HG02623 (cell line): ENCODE measurements at regions not wholly inside any gene's neighbourhood (a gene's known extent, or its start where the extent isn't known, plus 50 kb on each side); places are given as distances from the start of the nearest gene placed in this dataset.
A peak's percentile ranks its signal among the peaks of the same experiment; 100 is the strongest.
"Not testable (repeated sequence)": the region's sequence is repeated elsewhere in the genome, so short reads cannot be mapped to it uniquely, and the experiment has no call there.

Source experiments
- ATAC-seq: cut with Tn5 transposase; IDR thresholded peaks from one replicate; pipeline ENCODE4 v1.9.1; 2021; ENCODE audit warnings: moderate library complexity; ENCODE audit not compliant: unreplicated experiment

DNA sequence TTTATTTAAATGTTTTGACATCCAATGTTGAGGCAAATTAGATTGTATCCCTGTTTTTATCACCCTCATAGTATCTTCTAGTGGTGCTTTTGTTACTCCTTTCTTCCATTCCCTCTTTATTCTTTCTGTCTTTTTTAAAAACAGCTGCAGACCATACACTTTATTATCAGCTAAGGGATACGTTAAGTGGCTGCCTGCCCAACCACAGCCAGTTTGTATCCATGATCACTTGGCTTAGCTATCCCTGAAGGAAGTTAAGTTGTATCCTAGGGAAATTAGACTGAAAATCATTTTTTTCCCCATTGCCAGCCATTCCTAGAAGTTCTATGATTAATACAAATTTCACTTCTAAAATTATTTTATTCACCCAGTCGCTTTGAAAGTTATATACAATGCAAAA lies 1032.7 kb downstream of the NR2F1-AS1 start:
- no peak for ATAC-seq

GRCh38 chr5:92544596-92544995 lies 1036.4 kb downstream of the NR2F1-AS1 start:
- ATAC-seq, result no peak

DNA sequence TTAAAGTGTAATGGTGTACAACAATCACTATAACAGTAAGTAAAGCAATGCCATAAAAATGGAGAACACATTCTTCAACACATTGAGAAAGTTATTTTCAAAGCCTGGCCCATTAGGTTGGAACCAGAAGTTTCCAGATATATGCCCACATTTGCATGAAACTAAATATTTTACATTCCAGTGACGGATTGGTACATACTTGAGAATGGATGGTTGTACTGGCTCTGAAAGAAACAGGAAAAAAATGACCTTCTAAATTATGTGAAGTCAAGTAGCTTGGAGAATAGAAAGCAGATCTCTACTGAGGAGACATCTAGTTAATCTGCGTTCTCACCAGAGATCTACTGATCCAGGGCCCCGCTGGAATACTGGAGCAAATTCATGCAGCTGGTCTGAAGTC lies 1037.0 kb downstream of the NR2F1-AS1 start:
- no peak for ATAC-seq

DNA sequence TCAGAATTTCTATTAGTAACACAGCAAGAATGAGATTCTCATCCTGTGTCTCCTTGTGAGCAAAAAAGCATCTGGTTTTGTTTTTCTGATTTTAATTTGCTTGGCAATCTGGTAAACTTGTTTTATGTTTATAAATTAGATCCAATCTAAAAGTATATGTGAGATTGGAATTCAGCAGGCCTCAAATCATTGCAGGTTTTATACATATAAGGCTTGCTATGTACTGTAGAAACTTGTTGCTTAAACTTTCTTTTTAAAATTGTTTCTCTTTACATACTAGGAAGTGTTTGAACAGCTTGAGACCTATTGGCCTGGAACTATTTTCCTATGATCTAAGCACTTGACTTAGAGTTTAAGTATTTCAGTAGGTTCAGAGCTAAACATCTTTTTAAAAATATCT lies 1037.8 kb downstream of the NR2F1-AS1 start:
- no peak for ATAC-seq

GRCh38 chr5:92542017-92542416 lies 1039.0 kb downstream of the NR2F1-AS1 start:
- not testable (repeated sequence) for ATAC-seq

- no peak for ATAC-seq
Observed at GRCh38 chr5:92527311-92528078, 1053.5 kb downstream of the NR2F1-AS1 start.

- no peak for ATAC-seq
Observed at GRCh38 chr5:92525131-92525530, 1055.9 kb downstream of the NR2F1-AS1 start.

GRCh38 chr5:92519811-92520632 lies 1061.0 kb downstream of the NR2F1-AS1 start:
- ATAC-seq, result no peak

GRCh38 chr5:92518318-92518904 lies 1062.6 kb downstream of the NR2F1-AS1 start:
- peak; percentile 99 for ATAC-seq

DNA sequence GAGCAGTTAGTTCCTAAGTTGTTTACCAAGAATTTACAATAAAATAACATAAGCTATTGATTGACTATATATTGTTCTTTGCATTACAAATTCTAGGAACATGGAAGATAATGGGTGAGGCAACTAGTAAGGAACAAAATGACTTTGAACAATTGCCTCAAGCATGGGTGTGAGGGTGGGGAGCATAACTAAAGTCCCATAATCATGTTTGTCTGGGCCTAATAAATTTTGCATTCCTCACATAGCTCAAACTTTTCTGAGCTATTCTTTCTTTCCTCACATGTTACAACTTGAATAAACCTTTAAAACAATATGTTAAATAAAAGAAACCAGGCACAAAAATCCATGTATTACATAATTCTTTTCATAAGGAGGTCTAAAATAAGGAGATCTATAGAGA lies 1066.1 kb downstream of the NR2F1-AS1 start:
- ATAC-seq, result no peak

GRCh38 chr5:92513067-92513466 lies 1068.0 kb downstream of the NR2F1-AS1 start:
- no peak for ATAC-seq

GRCh38 chr5:92508271-92508670 lies 1072.7 kb downstream of the NR2F1-AS1 start:
- ATAC-seq, result no peak

DNA sequence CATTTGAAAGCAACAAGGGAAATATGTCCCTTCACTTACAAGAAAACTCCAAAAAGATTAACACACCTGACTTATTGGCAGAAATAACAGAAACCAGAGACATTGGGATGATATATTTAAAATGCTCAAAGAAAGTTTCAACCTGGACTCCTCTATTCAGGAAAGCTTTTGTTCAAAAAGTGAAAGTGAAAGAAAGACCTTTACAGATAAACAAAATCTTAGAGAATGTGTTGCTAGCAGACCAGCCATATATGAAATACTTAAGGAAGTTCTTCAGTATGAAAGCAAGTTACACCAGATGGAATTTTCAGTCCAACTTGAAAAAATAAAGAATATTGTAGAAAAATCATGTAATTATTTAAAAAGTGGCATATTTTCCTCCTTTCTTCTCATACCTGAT lies 1075.1 kb downstream of the NR2F1-AS1 start:
- ATAC-seq, result no peak

GRCh38 chr5:92505145-92505544 lies 1075.9 kb downstream of the NR2F1-AS1 start:
- no peak for ATAC-seq

DNA sequence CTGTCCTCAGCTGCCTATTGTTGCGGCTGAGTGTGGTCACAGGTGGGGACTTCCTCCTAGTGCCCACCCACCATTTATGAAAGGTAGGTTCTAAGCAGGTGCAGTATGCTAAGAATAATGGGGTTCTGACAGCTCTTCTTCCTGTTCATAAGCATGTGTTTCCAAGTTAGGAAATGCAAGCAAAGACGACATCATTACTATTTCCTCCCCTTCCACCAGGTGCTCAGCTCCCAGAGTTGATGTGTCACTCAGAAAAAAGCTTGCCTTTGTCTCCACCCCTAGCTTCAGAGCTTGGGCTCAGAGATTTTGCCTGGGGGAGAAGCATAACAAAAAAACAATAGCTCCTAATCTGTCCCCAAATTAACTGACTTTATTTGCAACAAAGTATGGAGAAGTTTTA lies 1076.7 kb downstream of the NR2F1-AS1 start:
- ATAC-seq, result no peak

DNA sequence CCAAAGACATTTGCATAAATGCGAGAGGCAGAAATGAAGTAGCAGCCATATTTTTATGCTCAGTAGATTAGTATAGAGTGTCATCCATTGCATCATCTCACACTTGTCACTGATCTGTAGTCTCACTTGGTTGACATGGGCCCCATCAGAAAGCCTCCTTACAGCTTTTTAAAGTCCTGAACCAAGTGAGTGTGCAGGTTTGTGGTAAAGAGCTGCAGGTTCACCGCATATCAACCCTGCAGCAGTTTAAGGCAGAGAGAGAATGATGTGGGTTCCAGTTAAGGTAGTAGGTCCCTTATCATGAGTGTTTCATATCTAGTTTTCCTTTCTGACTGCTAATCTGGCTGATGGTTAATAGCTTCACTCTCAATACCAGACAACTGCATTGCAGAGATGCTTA lies 1080.3 kb downstream of the NR2F1-AS1 start:
- ATAC-seq, result no peak

- ATAC-seq, result no peak
Observed at GRCh38 chr5:92496545-92496944, 1084.5 kb downstream of the NR2F1-AS1 start.

DNA sequence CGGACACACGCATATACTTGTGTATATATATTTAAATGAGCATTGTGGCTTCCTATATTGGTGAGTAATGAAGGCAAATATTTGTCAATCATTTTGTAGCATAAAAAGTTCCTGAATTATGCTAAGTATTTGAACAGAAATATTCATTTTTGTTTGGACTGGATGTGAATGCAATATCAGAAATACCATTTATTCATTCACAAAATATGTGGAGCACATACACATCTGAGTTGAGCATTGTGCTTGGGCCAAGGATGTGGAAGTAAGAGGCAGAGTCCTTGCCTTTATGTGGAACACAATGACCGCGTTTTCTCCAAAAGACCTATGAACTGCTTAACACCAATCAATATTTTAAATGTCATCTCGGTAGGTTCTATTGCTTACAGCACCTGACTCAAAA lies 1086.5 kb downstream of the NR2F1-AS1 start:
- no peak for ATAC-seq

DNA sequence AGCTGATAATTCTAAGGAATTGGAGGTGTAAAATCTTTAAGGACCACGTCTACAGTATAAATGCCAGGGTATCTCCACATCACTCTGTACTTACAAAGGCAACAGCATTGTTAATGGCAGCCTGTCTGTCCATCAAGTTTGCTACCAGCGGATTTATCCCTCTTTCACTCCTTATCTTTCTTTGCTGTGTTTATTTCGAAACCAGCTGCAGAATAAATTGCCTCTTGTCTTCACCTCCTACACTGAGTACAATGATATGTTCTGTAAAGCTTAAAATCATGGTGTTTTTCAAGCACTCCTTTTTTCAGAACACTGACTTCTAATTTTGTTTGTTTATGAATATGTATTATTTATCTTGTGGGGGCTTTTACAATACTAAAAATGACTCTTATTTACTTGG lies 1088.1 kb downstream of the NR2F1-AS1 start:
- ATAC-seq, result no peak

GRCh38 chr5:92484484-92484883 lies 1096.5 kb downstream of the NR2F1-AS1 start:
- ATAC-seq, result no peak

GRCh38 chr5:92472981-92473566 lies 1090.0 kb upstream of the ARRDC3 start:
- no peak for ATAC-seq
